Smooth muscle cell (in vitro differentiated cells): ENCODE measurements at regions not wholly inside any gene's neighbourhood (a gene's known extent, or its start where the extent isn't known, plus 50 kb on each side); places are given as distances from the start of the nearest gene placed in this dataset.

Experiments
- DNase-seq: peaks from one replicate; lab custom pipeline; 2025; ENCODE audit not compliant: unreplicated experiment; lab: John Stamatoyannopoulos, UW
- H2AFZ ChIP-seq: fragments of 200-600 bp; sonication (generic); 2 replicates; pipeline ENCODE4 v1.6.0; 2016; ENCODE audit warnings: antibody characterized with exemption, low read depth, mild to moderate bottlenecking
- H3F3A ChIP-seq: fragments of 200-600 bp; sonication (generic); 2 replicates; pipeline ENCODE4 v1.6.0; 2017; ENCODE audit warnings: antibody characterized with exemption, low read depth
- H3K27ac ChIP-seq: fragments of 200-600 bp; sonication (generic); 2 replicates; pipeline ENCODE4 v1.5.1; 2016; ENCODE audit warnings: low read depth, mild to moderate bottlenecking
- H3K27me3 ChIP-seq: fragments of 200-600 bp; sonication (generic); 2 replicates; pipeline ENCODE4 v1.6.1; 2016; ENCODE audit warnings: low read depth, mild to moderate bottlenecking
- H3K36me3 ChIP-seq: fragments of 200-600 bp; sonication (generic); 2 replicates; pipeline ENCODE4 v1.5.1; 2016; ENCODE audit warnings: low read depth
- H3K4me1 ChIP-seq: fragments of 200-600 bp; sonication (generic); 2 replicates; pipeline ENCODE4 v1.5.1; 2016; ENCODE audit warnings: low read depth
- H3K4me2 ChIP-seq: fragments of 200-600 bp; sonication (generic); 2 replicates; pipeline ENCODE4 v1.6.0; 2016; ENCODE audit warnings: mild to moderate bottlenecking
- H3K4me3 ChIP-seq: fragments of 200-600 bp; sonication (generic); 2 replicates; pipeline ENCODE4 v1.5.1; 2016; ENCODE audit warnings: mild to moderate bottlenecking
- H3K79me2 ChIP-seq: fragments of 200-600 bp; sonication (generic); 2 replicates; pipeline ENCODE4 v1.6.0; 2016; ENCODE audit warnings: low read depth, mild to moderate bottlenecking
- H3K9ac ChIP-seq: fragments of 200-600 bp; sonication (generic); 2 replicates; pipeline ENCODE4 v1.6.0; 2016; ENCODE audit warnings: low read depth
- H3K9me3 ChIP-seq: fragments of 200-600 bp; sonication (generic); replicated peaks from 2 replicates; pipeline ENCODE4 v1.5.1; 2016; ENCODE audit warnings: low read depth
- H4K20me1 ChIP-seq: fragments of 200-600 bp; sonication (generic); 2 replicates; pipeline ENCODE4 v1.6.0; 2016; ENCODE audit warnings: low read depth
- WGBS: methylation state at CpG from one replicate; pipeline ENCODE4 v1.1.7; 2016; ENCODE audit warnings: low lambda C conversion rate; 5-methylcytosine and 5-hydroxymethylcytosine counted together
- TF ChIP-seq, protein P1 (sequence below): fragments of 200-600 bp; sonication (generic); IDR thresholded peaks from 2 replicates; pipeline ENCODE4 v1.5.1; 2017; ENCODE audit warnings: borderline replicate concordance, mild to moderate bottlenecking, antibody characterized with exemption; ENCODE audit not compliant: insufficient read depth, poor library complexity, severe bottlenecking

DNA sequence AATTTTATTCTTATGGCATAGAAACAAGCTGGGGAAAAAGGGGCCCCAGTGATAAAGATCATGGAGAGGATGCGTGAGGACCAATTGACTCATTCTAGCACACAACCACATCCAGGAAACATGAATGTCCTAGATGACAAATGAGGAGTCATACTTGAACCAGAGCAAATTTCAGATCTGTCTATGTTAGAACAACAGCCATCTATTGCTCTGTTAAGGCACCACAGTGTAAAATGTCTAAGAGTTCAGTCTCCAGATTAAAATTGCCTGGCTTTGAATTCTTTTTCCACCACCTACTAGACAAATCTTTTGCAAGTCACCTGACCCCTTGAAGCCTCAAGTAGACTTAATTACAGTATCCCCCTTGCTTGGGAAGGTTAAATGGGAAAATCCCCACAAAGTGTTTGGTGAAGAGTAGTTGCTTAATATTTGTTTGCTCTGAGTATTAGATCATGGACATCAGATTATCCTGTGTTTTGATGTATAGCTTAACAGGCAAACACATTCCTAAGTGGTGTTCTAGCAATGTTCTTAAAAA lies 258.7 kb upstream of the TGFBR2 start:
- DNase-seq: no peak
- no peaks in the 10 kb centered on the region for H3K9me3 ChIP-seq

DNA sequence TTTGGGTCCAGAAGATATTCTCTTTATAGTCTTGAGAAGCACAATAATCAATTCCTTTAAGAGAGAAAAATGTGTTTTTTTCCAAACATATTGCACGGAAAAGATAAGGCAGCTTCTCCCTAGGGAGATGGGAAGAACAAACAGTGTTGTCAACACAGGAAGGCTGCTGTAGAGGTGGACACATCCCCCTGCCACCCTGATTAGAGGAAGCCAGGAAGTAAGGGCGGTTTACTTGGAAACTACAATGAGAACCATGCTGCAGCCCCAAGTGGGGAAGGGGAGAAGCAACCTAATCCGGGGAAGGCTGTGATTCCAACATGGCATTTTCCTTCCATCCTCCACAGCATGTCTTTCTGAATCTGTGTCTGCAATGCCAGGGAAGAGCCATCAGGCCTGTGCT lies 256.9 kb upstream of the TGFBR2 start:
- Histone ChIP-seq H2AFZ (no peak overlapping the region), H3K4me2 (no peak overlapping the region), H3K9me3 (no peaks in the 10 kb centered on the region), H3K27ac (no peak overlapping the region), H4K20me1 (no peaks in the 10 kb centered on the region), H3K79me2 (no peaks in the 10 kb centered on the region), H3K4me1 (peaks cover 27% of the 10 kb centered on the region), H3K9ac (no peak overlapping the region), H3K4me3 (no peak overlapping the region), H3K27me3 (no peaks in the 10 kb centered on the region), H3F3A (no peaks in the 10 kb centered on the region), H3K36me3 (no peaks in the 10 kb centered on the region)
- DNase-seq: no peak
- TF ChIP-seq, protein P1, sequence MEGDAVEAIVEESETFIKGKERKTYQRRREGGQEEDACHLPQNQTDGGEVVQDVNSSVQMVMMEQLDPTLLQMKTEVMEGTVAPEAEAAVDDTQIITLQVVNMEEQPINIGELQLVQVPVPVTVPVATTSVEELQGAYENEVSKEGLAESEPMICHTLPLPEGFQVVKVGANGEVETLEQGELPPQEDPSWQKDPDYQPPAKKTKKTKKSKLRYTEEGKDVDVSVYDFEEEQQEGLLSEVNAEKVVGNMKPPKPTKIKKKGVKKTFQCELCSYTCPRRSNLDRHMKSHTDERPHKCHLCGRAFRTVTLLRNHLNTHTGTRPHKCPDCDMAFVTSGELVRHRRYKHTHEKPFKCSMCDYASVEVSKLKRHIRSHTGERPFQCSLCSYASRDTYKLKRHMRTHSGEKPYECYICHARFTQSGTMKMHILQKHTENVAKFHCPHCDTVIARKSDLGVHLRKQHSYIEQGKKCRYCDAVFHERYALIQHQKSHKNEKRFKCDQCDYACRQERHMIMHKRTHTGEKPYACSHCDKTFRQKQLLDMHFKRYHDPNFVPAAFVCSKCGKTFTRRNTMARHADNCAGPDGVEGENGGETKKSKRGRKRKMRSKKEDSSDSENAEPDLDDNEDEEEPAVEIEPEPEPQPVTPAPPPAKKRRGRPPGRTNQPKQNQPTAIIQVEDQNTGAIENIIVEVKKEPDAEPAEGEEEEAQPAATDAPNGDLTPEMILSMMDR: no peak
- WGBS: 75% methylated on average over 3 of the region's 3 CpGs

More for the DNA sequence above, 258.7 kb upstream of the TGFBR2 start:
- H3K27ac ChIP-seq: peak overlapping the region; percentile 96
- H3K27me3 ChIP-seq: no peaks in the 10 kb centered on the region
- H4K20me1 ChIP-seq: no peaks in the 10 kb centered on the region
- peak overlapping the region; percentile 36 for H2AFZ ChIP-seq
- peak overlapping the region; percentile 79 for H3K9ac ChIP-seq
- H3K4me3 ChIP-seq: no peak overlapping the region
- no peaks in the 10 kb centered on the region for H3K79me2 ChIP-seq
- no peaks in the 10 kb centered on the region for H3K36me3 ChIP-seq
- peaks cover 27% of the 10 kb centered on the region for H3K4me1 ChIP-seq
- TF ChIP-seq, protein P1: no peak
- H3F3A ChIP-seq: peaks cover 2% of the 10 kb centered on the region
- 5% methylated on average over 1 of the region's 1 CpG for WGBS
- H3K4me2 ChIP-seq: peak overlapping the region; percentile 67

DNA sequence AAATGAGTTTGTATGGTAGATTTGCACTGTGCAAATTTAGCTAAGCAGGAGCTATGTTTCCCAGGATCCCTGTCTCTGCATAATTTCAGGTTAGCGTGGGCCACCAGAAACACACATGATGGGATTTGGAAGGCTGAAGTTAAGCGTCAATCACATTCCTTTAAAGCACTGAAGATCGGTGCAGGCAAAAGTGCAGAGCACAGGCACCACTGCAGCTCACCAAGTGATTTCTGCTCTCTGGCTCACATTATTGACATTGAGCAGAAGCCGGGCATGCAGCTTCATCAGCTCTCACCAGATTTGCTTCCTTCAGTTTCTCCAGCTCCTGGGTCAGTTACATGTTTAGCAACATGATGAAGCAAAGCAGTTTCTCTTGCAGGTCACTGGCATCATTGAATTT lies 256.4 kb upstream of the TGFBR2 start:
- TF ChIP-seq, protein P1: no peak
- Histone ChIP-seq H3K4me3 (no peak overlapping the region), H3K36me3 (no peaks in the 10 kb centered on the region), H3K27ac (no peak overlapping the region), H3K79me2 (no peaks in the 10 kb centered on the region), H3K4me2 (no peak overlapping the region), H3K9me3 (no peaks in the 10 kb centered on the region), H3K9ac (no peak overlapping the region), H4K20me1 (no peaks in the 10 kb centered on the region), H3F3A (no peaks in the 10 kb centered on the region), H3K4me1 (peaks cover 28% of the 10 kb centered on the region), H3K27me3 (no peaks in the 10 kb centered on the region), H2AFZ (no peak overlapping the region)
- WGBS: 46% methylated on average over 4 of the region's 4 CpGs
- no peak for DNase-seq

DNA sequence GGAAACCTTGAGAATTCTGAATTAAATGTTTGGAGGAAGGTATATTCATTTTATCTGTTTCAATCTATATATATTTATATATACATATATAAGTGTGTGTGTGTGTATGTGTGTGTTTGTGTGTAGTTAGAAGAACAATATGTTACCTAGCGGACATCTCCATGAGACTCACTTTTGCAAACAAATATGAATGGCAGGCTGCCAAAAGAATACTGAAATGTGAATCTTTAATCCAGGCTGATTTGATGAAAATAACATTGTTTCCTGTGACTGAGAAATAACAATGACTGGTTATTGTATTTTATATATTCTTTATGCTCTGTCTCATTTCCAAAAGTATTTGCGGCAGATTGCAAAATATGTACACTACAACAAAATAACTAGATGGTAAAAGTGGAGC lies 255.5 kb upstream of the TGFBR2 start:
- no peaks in the 10 kb centered on the region for H3K79me2 ChIP-seq
- H3K9me3 ChIP-seq: no peaks in the 10 kb centered on the region
- no peak overlapping the region for H3K4me2 ChIP-seq
- H2AFZ ChIP-seq: no peak overlapping the region
- WGBS: 97% methylated on average over 2 of the region's 2 CpGs
- H3K36me3 ChIP-seq: no peaks in the 10 kb centered on the region
- no peak for DNase-seq
- no peak overlapping the region for H3K9ac ChIP-seq
- H3K27ac ChIP-seq: no peak overlapping the region
- TF ChIP-seq, protein P1: no peak
- peaks cover 26% of the 10 kb centered on the region for H3K4me1 ChIP-seq
- no peaks in the 10 kb centered on the region for H3F3A ChIP-seq
- no peaks in the 10 kb centered on the region for H4K20me1 ChIP-seq
- H3K27me3 ChIP-seq: no peaks in the 10 kb centered on the region
- H3K4me3 ChIP-seq: no peak overlapping the region
